ENCODE measurements at regions not wholly inside any gene's neighbourhood (a gene's known extent, or its start where the extent isn't known, plus 50 kb on each side); places are given as distances from the start of the nearest gene placed in this dataset.

- Histone ChIP-seq H3K4me1 (no peaks in the 10 kb centered on the region), H3K27me3 (no peaks in the 10 kb centered on the region), H3K27ac (no peak overlapping the region), H3K4me3 (no peak overlapping the region), H3K36me3 (no peaks in the 10 kb centered on the region), H3K9me3 (peaks cover 0 to 4% of the 10 kb centered on the region in 2 donors)
- TF ChIP-seq POLR2A (IDR thresholded peaks at IDR 0.05) (no peak), POLR2AphosphoS5 (IDR thresholded peaks at IDR 0.05) (no peak), CTCF (IDR thresholded peaks at IDR 0.05) (no peak)
- intact Hi-C loops (cut with DNase I; ENCODE audit: low total_unique reads), result no loop called here
- DNase-seq (ENCODE audit: low spot score in 2 of 2), result no peak
Measured at GRCh38 chrX:121245763-121246162, 198.4 kb downstream of the GLUD2 start.

DNA sequence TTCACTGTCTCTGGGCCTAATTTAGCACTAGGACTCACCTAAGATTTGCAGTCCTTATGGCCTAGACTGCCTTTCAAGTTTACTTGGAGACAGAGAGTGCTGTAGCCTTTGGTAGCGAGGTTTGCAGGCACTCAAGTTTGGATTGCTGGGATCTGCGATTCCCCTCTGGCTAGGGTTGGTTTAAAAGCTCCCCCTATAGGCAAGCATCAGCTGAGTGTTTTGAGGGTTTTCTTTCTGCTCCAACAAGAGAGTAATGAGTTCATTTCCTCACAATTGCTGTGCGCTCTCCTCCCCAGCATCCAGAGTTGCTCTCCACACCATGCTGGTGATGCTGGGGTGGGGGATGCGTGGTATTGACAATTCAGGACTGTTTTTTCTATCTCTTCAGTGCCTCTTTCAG lies 206.9 kb downstream of the GLUD2 start:
- no peaks in the 10 kb centered on the region for H3K27me3 ChIP-seq
- H3K9me3 ChIP-seq, result peaks cover 0 to 16% of the 10 kb centered on the region in 2 donors
- TF ChIP-seq POLR2AphosphoS5 (IDR thresholded peaks at IDR 0.05), result no peak
- intact Hi-C loops (cut with DNase I; ENCODE audit: low total_unique reads), result no loop called here
- no peak overlapping the region for H3K4me3 ChIP-seq
- H3K4me1 ChIP-seq, result no peaks in the 10 kb centered on the region
- no peak overlapping the region for H3K27ac ChIP-seq
- DNase-seq (ENCODE audit: low spot score in 2 of 2), result no peak
- no peaks in the 10 kb centered on the region for H3K36me3 ChIP-seq

GRCh38 chrX:121256647-121257046 lies 209.2 kb downstream of the GLUD2 start:
- no peaks in the 10 kb centered on the region for H3K4me1 ChIP-seq
- no peak for TF ChIP-seq CTCF (IDR thresholded peaks at IDR 0.05)
- H3K36me3 ChIP-seq, result no peaks in the 10 kb centered on the region
- peaks cover 0 to 11% of the 10 kb centered on the region in 2 donors for H3K9me3 ChIP-seq
- DNase-seq (ENCODE audit: low spot score in 2 of 2), result no peak
- no peak overlapping the region for H3K4me3 ChIP-seq
- H3K27ac ChIP-seq, result no peak overlapping the region
- no peaks in the 10 kb centered on the region for H3K27me3 ChIP-seq
- intact Hi-C loops (cut with DNase I; ENCODE audit: low total_unique reads), result no loop called here

GRCh38 chrX:121258545-121258944 lies 211.1 kb downstream of the GLUD2 start:
- no peak overlapping the region for H3K27ac ChIP-seq
- no peaks in the 10 kb centered on the region for H3K36me3 ChIP-seq
- H3K4me3 ChIP-seq, result no peak overlapping the region
- no peak for DNase-seq (ENCODE audit: low spot score in 2 of 2)
- H3K4me1 ChIP-seq, result no peaks in the 10 kb centered on the region
- H3K9me3 ChIP-seq, result no peaks in the 10 kb centered on the region
- no peaks in the 10 kb centered on the region for H3K27me3 ChIP-seq
- no peak for TF ChIP-seq POLR2AphosphoS5 (IDR thresholded peaks at IDR 0.05)
- TF ChIP-seq POLR2A (IDR thresholded peaks at IDR 0.05), result no peak
- no peak for TF ChIP-seq CTCF (IDR thresholded peaks at IDR 0.05)
- intact Hi-C loops (cut with DNase I; ENCODE audit: low total_unique reads), result no loop called here

DNA sequence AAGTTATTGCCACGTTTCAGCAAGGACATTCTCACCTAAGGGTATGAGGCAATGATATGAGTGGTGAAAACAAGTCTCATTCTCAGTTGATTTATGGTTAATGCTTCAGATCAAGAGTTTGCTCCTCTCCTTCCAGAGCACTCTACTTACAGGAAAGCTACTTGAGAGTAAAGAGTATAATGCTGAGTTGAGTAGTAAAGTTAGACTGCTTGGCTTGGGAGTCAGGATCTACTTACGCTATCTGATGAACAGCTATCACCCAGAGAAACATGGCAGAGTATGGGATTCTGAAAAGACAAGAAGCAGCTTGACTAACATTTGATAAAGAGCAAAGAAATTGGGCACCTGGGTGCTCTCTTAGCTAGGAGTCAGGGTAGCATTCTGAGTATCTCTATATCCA lies 211.8 kb downstream of the GLUD2 start:
- DNase-seq (ENCODE audit: low spot score in 2 of 2), result no peak
- Histone ChIP-seq H3K4me1 (no peaks in the 10 kb centered on the region), H3K4me3 (no peak overlapping the region), H3K36me3 (no peaks in the 10 kb centered on the region), H3K9me3 (no peaks in the 10 kb centered on the region), H3K27ac (no peak overlapping the region), H3K27me3 (no peaks in the 10 kb centered on the region)
- intact Hi-C loops (cut with DNase I; ENCODE audit: low total_unique reads), result no loop called here
- TF ChIP-seq CTCF (IDR thresholded peaks at IDR 0.05) (no peak), POLR2AphosphoS5 (IDR thresholded peaks at IDR 0.05) (no peak), POLR2A (IDR thresholded peaks at IDR 0.05) (no peak)

GRCh38 chrX:121260596-121261240 lies 213.3 kb downstream of the GLUD2 start:
- H3K4me3 ChIP-seq, result no peak overlapping the region
- DNase-seq (ENCODE audit: low spot score in 2 of 2), result no peak
- intact Hi-C loops (cut with DNase I; ENCODE audit: low total_unique reads), result no loop called here
- H3K4me1 ChIP-seq, result no peaks in the 10 kb centered on the region
- no peak overlapping the region for H3K27ac ChIP-seq
- H3K27me3 ChIP-seq, result no peaks in the 10 kb centered on the region
- no peaks in the 10 kb centered on the region for H3K9me3 ChIP-seq
- H3K36me3 ChIP-seq, result no peaks in the 10 kb centered on the region
- TF ChIP-seq CTCF (IDR thresholded peaks at IDR 0.05) (no peak), POLR2A (IDR thresholded peaks at IDR 0.05) (no peak), POLR2AphosphoS5 (IDR thresholded peaks at IDR 0.05) (no peak)
